Upper lobe of right lung (tissue), 1 donor: ENCODE measurements at regions not wholly inside any gene's neighbourhood (a gene's known extent, or its start where the extent isn't known, plus 50 kb on each side); places are given as distances from the start of the nearest gene placed in this dataset.
"Not testable (repeated sequence)": the region's sequence is repeated elsewhere in the genome, so short reads cannot be mapped to it uniquely, and the experiment has no call there.

Source experiments
- ATAC-seq: fragments of 200-7000 bp; cut with Tn5 transposase; one replicate; pipeline ENCODE4 v1.9.1; 2020; ENCODE audit warnings: mild to moderate bottlenecking, moderate library complexity
- DNase-seq: peaks from one replicate; pipeline ENCODE4 v3.0.0-alpha.2; 2020
- H3K27ac ChIP-seq: fragments of 200-600 bp; one replicate; pipeline ENCODE4 v1.8.0; 2022
- H3K27me3 ChIP-seq: fragments of 200-600 bp; one replicate; pipeline ENCODE4 v1.8.0; 2022; ENCODE audit warnings: mild to moderate bottlenecking
- H3K36me3 ChIP-seq: fragments of 200-600 bp; one replicate; pipeline ENCODE4 v1.8.0; 2022
- H3K4me1 ChIP-seq: fragments of 200-600 bp; one replicate; pipeline ENCODE4 v1.8.0; 2022
- H3K4me3 ChIP-seq: fragments of 200-600 bp; one replicate; pipeline ENCODE4 v1.8.0; 2022; ENCODE audit warnings: mild to moderate bottlenecking
- H3K9me3 ChIP-seq: fragments of 200-600 bp; one replicate; pipeline ENCODE4 v1.8.0; 2022
- CTCF ChIP-seq: fragments of 200-600 bp; IDR thresholded peaks from one replicate; pipeline ENCODE4 v1.8.0; 2022; ENCODE audit warnings: antibody characterized with exemption
- intact Hi-C: fragments of 100-400 bp; cut with DNase I; formaldehyde crosslinking; loops from one replicate; pipeline ENCODE4 v1.11.0; 2022
- donor health status: DM: no; HTN: yes; CAD: no; lungs with severe emphysema.

GRCh38 chr10:57891201-57892006, 376.3 kb downstream of the IPMK start:
- Histone ChIP-seq H3K27ac (no peak overlapping the region), H3K36me3 (no peaks in the 10 kb centered on the region), H3K27me3 (no peaks in the 10 kb centered on the region), H3K4me1 (no peaks in the 10 kb centered on the region), H3K4me3 (no peak overlapping the region), H3K9me3 (no peaks in the 10 kb centered on the region)
- intact Hi-C loops = no loop called here
- TF ChIP-seq CTCF = no peak
- ATAC-seq = no peak
- DNase-seq = no peak

GRCh38 chr10:57890691-57891090, 377.0 kb downstream of the IPMK start:
- Histone ChIP-seq H3K9me3 (no peaks in the 10 kb centered on the region), H3K36me3 (no peaks in the 10 kb centered on the region), H3K27ac (no peak overlapping the region), H3K4me1 (no peaks in the 10 kb centered on the region), H3K4me3 (no peak overlapping the region), H3K27me3 (no peaks in the 10 kb centered on the region)
- ATAC-seq (no peak), DNase-seq (no peak)
- intact Hi-C loops = no loop called here
- no peak for TF ChIP-seq CTCF

- H3K27ac ChIP-seq, H3K4me1 ChIP-seq, intact Hi-C loops, H3K36me3 ChIP-seq, H3K4me3 ChIP-seq, H3K27me3 ChIP-seq, DNase-seq, ATAC-seq, H3K9me3 ChIP-seq: not testable (repeated sequence)
Observed at GRCh38 chr10:57885618-57885968, 382.1 kb downstream of the IPMK start.

GRCh38 chr10:57884965-57885617, 382.6 kb downstream of the IPMK start:
- TF ChIP-seq CTCF = no peak
- Histone ChIP-seq H3K4me3 (no peak overlapping the region), H3K4me1 (no peaks in the 10 kb centered on the region), H3K27ac (no peak overlapping the region), H3K36me3 (no peaks in the 10 kb centered on the region), H3K9me3 (no peaks in the 10 kb centered on the region), H3K27me3 (no peaks in the 10 kb centered on the region)
- DNase-seq (no peak), ATAC-seq (no peak)
- intact Hi-C loops = no loop called here

- no peak for DNase-seq
- Histone ChIP-seq H3K36me3 (no peaks in the 10 kb centered on the region), H3K27me3 (no peaks in the 10 kb centered on the region), H3K4me1 (no peaks in the 10 kb centered on the region), H3K27ac (no peak overlapping the region), H3K4me3 (no peak overlapping the region), H3K9me3 (no peaks in the 10 kb centered on the region)
- intact Hi-C loops = no loop called here
- no peak for ATAC-seq
- no peak for TF ChIP-seq CTCF
Observed at GRCh38 chr10:57884407-57884806, 383.3 kb downstream of the IPMK start.

- Histone ChIP-seq H3K4me3 (no peak overlapping the region), H3K36me3 (no peaks in the 10 kb centered on the region), H3K9me3 (no peaks in the 10 kb centered on the region), H3K27ac (no peak overlapping the region), H3K4me1 (no peaks in the 10 kb centered on the region), H3K27me3 (no peaks in the 10 kb centered on the region)
- ATAC-seq (no peak), DNase-seq (no peak)
- TF ChIP-seq CTCF = no peak
- intact Hi-C loops = no loop called here
Observed at GRCh38 chr10:57880446-57881227, 387.1 kb downstream of the IPMK start.
